AG10803 (cell line): ENCODE measurements at regions not wholly inside any gene's neighbourhood (a gene's known extent, or its start where the extent isn't known, plus 50 kb on each side); places are given as distances from the start of the nearest gene placed in this dataset.

Source experiments
- DNase-seq: peaks from one replicate; pipeline ENCODE4 v3.0.0; 2010; ENCODE audit warnings: low read depth
- H3K4me3 ChIP-seq: 2 replicates; pipeline ENCODE4 v1.5.1; 2011; ENCODE audit warnings: mild to moderate bottlenecking, low read length, control low read depth
- CTCF ChIP-seq: conservative IDR thresholded peaks from 2 replicates; pipeline ENCODE4 v1.5.1; 2011; ENCODE audit warnings: mild to moderate bottlenecking, low read length, control low read depth, inconsistent platforms

GRCh38 chr18:46294318-46294717, 190.1 kb downstream of the HAUS1 start:
- DNase-seq, result peak; percentile 10
- H3K4me3 ChIP-seq, result no peak overlapping the region
- no peak for TF ChIP-seq CTCF

GRCh38 chr18:46294751-46295150, 190.6 kb downstream of the HAUS1 start:
- no peak for DNase-seq
- TF ChIP-seq CTCF, result no peak
- H3K4me3 ChIP-seq, result no peak overlapping the region

DNA sequence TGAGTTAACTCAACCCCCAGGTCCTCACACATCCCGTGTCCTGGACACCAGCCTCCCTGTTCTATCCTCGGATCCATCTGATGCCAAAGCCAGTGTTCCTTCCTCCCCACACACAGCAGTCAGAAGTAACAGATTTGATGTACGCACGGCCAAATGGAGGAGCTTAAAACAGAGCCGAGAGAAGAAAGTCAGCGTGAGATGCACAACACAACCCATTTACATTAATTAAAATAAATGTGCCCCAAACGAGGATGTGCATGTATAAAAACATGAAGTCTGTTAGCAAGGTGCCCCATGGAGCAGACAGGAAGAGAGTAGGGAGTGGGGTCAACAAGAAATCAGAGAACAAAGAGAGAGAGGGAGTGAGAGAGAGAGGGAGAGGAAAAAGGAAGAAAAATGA, 191.2 kb downstream of the HAUS1 start:
- H3K4me3 ChIP-seq, result no peak overlapping the region
- TF ChIP-seq CTCF, result no peak
- no peak for DNase-seq

- no peak for TF ChIP-seq CTCF
- no peak for DNase-seq
- H3K4me3 ChIP-seq, result no peak overlapping the region
Observed at GRCh38 chr18:46296656-46297055, 192.5 kb downstream of the HAUS1 start.

DNA sequence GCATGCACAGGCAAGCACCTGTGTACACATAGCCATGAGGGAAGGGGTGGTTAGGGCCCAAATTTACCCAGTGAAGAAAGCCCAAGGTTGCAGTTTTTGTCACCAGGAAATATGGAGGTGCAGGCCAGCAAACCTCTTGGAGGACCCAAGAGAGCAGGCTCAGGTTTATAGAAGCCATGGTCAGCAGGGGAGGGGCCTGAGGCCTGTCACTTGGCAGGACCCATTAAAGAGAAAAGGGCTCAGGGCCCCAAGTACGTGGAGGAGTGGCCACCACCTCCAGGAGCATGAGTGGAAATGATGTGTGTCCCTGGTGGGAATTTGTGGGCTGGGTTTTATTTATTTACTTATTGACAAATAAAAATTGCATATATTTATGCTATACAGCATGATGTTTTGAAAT, 192.9 kb downstream of the HAUS1 start:
- no peak for DNase-seq
- H3K4me3 ChIP-seq, result no peak overlapping the region
- TF ChIP-seq CTCF, result no peak

- H3K4me3 ChIP-seq, result no peak overlapping the region
- DNase-seq, result no peak
- no peak for TF ChIP-seq CTCF
Observed at GRCh38 chr18:46297621-46298020, 193.4 kb downstream of the HAUS1 start.

DNA sequence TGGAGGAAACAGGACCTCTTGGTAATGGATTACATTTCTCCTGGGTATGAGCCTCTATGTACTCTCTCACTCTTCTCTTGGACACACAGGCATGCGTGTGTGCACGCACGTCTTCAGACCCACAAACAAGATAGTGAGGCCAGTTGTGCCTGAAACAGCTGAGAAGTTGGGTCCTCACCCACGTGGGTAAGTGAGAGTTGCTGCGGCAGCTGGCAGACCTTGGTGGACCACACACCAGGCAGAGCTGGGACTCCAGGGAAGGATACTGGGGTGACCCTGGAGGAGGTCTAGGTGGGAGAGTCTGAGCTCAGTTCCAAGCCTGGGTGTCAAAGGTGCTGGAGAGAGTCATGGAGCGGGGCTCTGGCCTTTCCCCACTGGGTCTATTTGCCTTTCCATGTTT, 194.3 kb downstream of the HAUS1 start:
- TF ChIP-seq CTCF, result no peak
- H3K4me3 ChIP-seq, result no peak overlapping the region
- DNase-seq, result no peak
